ENCODE measurements at regions not wholly inside any gene's neighbourhood (a gene's known extent, or its start where the extent isn't known, plus 50 kb on each side); places are given as distances from the start of the nearest gene placed in this dataset.
"Not testable (repeated sequence)": the region's sequence is repeated elsewhere in the genome, so short reads cannot be mapped to it uniquely, and the experiment has no call there.

DNA sequence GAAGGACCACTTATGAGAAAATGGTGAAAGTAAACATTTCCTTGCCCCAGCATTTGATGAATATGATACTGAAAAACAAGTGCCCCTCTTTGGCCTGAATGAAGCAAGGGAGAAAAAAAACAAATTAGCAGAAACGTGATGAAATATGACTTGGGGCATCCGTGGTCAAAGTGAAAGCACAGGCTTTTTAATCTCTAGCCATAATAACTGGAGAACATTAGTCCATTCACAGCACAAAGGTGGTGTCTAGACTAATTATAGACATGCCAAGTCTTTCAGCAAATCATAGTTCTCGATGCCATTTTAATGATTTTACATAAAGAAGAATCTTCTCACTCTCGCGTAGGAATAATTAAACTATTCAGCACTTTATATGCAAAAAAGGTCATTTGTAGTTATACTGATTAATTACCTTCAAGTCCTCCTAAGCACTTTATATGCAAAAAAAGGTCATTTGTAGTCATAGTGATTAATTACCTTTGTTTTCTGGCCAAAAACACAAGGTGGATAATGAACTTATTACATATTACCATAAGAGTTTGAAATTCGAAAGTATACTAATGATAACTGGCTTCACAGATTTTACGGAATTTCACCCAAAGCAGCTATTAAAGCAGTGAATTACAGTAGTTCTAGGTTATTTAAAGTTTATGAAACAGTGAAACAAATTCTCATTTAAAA is 121.6 kb downstream of the ZNF22 start:
- not testable (repeated sequence) for DNase-seq

DNA sequence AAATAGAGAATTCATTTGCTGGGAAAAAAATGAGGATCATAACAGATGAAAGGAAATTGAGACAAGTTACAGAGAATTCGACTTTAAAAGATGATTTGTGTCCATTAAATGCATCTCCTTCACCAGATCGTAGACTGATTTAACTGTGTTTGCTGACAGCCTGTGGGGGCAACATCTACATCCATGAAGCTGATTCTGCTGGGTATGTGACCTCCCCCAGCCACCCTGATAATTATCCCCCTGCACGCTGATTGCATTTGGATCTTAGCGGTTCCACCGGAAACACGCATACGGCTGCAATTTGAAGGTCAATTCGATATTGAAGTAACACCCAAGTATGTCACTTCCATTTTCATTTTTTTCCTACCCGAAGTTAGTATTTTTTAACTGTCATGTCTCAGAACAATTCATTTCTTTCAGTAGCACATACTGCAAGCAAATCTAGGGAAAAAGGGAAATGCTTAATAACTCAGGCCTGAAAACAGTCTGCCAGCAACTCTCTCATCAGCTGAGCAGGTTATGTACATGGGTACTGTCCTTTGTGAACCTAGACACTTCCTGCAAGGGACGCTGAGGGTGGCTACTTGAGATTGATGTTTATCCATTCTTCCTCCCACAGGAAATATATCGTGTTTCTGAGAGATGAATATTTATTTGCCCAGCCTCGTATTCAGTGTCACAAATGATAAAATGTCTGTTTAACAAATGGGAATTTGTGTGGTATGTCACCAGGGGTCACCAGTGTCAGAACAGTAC is 134.9 kb downstream of the ZNF22 start:
- DNase-seq = no peak

DNA sequence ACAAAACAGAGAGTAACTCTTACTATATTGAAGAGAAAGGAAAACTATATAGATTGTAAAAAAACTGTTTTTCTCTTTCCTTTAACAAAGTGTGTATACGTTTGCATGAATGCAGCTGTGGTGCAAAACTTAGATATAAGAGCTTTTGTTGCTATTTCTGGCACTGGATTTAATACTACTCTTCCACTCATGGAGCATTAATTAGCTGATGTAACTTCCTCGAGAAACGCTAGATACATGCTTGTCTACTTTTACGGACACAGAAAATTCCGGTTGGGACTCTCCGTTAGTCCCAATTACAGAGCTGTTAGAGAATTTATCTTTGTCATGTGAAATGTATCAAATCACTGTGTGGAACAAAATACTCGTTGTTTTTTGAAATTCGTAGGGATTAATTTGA is 135.5 kb downstream of the ZNF22 start:
- no peak for DNase-seq

DNA sequence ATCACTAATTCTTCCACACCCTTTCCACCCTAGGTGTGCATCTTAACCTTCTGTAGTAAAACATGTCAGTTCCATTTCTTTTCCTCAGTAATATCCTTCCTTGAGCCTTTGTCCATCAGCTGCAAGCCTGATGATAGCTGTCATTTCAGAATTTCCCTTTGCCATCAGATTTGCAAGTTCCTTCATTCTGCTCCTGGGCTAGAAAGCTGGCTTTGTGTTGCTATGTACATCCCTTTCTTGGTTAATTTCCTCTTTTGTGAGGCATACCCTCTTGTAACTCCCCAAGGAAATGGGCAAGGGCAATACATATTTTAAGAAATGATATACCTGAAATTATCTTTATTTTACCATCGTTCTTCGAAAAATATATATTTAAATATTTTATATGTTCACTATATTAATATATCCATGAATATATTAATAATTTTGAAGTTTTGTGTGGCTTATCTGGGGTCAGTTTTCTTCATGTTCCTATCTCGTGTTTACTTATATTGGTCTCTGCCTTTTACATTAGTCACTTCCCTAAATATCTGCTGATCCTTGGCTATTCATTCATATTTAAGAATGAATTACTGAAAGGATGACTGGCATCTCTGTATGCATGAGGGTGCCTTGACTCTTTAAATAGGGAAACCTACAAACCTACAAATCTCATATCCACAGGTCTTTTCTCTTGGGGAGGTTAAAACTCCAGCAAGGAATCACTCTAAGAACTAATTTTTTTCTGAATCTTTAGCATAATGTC is 143.8 kb downstream of the ZNF22 start:
- no peak for DNase-seq

DNA sequence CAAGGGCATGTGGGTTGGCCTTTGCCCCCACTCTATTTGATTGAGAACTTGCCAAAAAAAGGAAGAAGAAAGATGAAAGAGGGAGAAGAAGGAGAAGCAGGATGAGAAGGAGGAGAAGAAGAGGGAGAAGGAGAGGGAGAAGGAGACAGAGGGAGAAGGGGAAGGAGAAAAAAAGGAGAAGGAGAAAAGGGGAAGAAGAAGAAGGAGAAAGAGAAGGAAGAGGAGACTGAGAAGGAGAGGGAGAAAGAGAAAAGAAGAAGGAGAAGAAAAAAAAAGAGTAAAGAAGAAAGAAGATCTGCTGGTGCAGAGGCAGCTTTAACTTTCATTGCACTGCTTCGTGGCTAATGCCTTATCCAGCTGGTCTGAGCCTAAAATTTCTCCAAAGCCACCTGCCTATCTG is 144.4 kb downstream of the ZNF22 start:
- DNase-seq = not testable (repeated sequence)

DNA sequence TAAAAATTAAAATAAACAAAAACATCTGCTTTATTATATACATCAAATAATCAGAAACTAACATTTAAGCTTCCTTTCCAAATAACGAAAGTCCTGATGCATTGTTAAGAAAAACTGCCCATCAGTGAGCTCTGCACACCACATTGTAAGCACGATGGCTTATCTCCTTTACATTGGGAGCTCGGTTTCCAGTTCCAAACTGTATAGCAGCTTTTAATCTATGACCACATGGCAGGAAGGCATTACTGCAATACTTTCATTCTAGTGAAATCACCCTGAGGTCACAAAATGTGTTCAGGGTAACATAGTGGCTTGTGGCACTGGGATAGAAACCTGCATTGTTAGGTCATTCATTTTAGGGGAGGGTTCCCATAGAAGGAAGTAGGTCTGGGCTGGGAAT is 146.3 kb downstream of the ZNF22 start:
- no peak for DNase-seq

DNA sequence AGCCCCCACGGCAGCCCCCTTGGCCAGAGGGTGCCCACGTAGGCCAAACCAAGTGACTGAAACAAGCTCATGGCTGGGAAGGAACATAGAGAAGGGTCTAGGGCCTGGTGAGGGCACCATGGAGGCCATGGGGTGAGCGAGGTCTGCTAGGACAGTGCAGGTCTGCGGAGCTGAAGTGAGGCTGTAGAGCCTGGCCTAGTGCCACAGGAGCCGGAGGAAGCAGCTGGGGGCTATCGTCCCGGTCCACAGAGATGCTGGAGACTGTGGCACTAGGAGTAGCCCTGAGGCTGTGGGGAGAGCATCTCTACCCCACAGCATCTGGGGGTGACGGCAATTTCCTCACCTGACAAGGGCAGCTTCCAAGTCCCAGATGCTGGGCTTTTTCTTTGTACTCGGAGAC is 150.3 kb downstream of the ZNF22 start:
- DNase-seq = no peak

DNA sequence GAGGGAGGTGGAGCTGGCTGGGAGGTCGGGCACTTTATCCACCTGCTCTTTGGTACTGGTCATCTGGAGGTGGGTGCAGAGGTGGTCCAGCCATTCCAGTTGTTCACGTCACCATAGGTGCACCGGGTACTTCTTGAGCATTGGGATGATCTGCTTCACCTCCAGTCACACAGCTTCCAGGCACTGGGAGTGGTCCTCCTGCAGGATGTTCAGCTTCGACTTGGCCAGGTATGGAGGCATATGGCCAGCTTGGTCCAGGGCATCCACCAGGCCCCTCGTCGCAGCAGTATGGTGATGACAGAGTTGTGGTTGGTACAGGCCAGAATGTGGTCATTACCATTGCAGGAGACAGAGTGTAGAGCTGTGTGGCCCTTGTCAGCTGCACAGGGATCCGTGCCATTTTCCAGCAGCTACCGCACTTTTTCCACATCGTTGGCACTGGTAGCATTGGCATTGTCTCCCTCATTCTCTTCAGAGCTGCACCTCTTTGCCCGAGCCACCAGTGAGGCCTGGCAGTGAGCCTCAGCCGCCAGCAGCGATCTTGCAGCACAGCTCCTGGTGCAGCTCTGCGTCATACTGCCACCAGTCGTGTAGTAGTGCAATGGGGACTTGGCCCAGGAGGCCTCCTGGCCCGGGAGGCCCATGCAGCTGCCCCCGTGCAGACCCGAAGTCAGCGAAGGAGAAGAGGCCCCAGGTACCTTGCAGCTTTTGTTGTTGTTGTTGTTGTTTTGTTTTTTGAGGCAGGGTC is 150.9 kb downstream of the ZNF22 start:
- no peak for DNase-seq

DNA sequence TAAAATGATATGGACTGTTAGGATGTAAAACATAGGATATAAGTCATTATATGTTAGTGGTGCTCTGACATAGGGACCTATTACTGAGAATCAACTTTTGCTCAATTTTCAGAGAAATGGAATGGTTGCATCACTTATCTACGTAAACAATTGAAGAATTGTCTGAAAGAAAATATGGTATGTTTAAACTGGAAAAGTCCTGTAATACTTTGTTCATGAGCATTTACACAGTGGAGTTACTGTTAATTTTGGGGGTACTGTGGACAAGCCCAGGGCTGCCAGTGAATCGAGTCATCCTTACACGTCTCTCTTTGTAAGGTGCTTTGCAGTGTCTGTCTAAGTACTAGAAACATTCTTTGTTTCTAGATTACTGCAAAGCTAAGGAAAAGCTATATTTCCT is 152.0 kb downstream of the ZNF22 start:
- no peak for DNase-seq

DNA sequence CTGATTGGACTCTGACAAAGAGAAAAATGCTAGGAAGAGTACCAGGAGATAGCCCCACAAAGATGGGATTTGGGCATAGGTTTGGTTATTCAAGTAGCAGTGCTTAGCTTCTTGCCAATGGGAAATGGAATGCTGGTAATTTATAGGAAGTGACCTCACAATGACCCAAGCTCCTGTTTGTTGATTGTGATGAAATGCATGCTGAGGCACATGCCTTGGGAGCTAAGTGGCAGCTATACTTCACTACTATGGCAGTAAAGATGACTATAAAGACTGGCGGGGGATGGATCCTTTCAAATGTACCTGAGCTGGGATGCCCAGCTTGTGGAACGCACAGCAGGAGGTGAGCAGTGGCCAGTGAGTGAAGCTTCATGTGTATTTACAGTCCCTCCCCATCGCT is 153.8 kb downstream of the ZNF22 start:
- DNase-seq = no peak

DNA sequence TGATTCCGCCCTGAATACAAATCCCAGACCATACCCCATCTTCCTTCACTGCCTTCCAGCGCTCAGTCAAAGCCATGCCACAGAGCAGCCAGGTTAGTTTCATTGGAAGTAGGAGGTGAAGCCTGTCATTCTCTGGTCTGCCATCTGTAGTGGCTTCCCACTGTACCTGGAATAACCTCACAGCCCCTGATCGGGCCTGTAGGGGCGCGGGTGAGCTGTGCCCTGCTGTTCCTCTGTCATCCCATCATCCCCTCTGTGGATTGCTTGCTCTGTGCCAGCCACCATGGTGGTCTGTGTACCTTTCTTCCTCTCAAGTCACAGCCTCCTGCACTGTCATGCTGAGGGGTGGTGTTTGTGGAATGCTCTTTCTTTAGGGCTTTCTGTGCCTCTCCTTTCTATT is 155.1 kb downstream of the ZNF22 start:
- DNase-seq = no peak

DNA sequence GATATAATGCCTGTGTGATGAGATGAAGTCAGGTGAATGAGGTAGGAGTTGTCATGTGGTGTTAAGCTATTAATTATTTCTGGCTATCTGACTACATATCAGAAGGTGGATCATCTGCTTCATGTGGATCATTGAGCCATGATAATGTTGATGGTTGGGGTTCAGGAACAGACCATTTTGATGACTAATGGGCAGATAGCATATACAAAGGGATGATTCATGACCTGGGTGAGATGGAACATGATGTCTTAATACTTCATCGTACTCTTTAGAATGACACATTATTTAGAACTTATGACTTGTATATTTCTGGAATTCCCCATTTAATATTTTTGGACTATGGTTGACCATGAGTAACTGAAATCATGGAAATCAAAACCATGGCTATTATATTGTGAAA is 155.1 kb downstream of the OR13A1 start:
- no peak for DNase-seq

DNA sequence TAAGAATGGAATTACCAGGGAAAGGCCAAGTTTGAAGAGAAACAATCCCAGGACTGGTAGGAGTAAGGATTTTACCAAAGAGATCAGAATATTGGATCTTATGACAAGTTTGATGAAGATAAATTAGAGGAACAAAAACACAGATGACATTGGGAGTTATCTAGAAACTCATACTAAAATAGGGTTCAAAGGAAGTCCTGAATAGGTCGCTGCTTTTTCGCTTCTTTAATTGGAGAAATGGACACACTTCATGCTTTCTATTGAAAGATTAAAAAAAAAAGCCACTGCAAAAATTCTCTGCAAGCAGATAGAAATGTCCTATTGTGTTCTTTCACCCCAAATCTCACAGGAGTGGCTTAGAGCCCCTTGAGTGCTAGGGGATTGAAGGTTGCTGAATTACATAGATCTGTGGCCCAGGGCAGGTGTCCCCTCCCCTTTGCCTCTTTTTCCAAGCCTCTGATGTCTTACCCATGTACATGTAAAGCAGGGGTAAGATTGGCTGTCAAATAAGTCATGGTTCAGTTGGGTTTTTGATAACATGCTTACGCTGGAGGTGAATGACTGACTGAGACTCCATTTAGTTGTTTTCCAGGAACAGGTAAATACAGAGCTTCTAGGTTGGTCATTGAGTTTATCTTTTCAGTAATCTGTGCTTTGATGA is 152.0 kb downstream of the OR13A1 start:
- DNase-seq = no peak

DNA sequence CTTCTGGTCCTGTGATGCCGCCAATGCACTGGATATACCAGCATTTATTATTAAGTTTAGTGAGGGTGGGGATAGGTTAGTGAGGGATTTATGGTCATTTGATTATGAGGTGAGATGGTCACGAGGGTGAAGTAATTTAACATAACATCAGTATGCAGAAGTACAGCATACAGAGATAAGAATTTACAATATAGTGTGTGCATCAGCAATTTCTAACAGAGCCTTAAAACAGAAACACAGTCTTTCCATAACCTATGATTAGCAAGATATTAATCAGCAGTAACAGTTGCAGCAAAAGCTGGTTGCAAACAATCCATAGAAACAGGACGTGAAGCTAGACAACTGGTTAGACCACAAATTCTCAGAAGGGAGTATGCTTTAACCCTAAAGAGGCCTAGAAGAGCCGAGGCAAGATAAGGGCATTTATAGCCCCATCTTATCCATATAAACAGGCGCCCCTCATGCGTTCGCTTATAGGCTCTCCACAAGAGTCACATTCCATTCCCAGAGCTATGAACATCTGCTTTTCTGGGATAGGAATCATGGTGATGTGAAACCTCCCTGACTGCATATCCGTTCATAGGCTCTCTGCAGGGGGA is 139.8 kb downstream of the OR13A1 start:
- DNase-seq = not testable (repeated sequence)

DNA sequence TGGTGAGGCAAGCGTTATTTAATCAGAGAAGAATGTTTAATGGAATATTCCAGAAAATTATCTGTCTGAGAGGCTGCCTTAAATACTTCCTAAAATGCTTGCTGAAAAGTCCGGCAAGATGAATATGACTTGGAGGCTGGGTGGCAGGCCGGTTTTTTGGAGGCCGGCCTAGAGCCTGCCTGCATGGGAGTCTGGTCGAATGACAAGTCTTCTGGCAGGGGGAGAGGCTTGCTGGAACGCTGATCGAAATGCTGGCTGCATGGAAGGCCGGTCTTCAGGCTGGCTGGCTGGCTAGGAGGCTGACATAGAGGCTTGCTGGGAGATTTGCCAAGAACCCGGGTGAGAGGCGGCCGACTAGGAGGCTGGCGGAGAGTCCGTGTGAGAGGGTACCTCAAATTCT is 135.7 kb downstream of the OR13A1 start:
- DNase-seq = no peak

DNA sequence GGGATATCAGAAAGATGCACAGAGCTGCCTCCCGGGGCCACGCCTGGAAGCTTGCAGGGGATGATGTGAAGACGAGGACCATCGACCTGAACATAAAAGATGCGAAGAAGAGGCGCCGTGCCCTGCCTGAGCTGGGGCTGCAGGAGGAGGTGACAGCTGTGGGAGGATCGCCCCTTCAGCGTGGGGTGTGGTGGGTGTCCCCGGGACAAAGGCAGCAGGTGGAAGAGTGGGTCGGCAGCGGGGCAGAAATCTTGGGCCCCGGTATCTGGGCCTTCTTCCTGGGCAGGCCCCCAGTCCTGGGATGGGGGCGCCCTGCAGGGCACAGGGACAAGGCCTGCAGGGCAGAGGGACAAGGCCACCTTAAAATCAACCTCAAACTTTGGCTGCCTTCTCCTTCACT is 134.9 kb downstream of the OR13A1 start:
- no peak for DNase-seq

DNA sequence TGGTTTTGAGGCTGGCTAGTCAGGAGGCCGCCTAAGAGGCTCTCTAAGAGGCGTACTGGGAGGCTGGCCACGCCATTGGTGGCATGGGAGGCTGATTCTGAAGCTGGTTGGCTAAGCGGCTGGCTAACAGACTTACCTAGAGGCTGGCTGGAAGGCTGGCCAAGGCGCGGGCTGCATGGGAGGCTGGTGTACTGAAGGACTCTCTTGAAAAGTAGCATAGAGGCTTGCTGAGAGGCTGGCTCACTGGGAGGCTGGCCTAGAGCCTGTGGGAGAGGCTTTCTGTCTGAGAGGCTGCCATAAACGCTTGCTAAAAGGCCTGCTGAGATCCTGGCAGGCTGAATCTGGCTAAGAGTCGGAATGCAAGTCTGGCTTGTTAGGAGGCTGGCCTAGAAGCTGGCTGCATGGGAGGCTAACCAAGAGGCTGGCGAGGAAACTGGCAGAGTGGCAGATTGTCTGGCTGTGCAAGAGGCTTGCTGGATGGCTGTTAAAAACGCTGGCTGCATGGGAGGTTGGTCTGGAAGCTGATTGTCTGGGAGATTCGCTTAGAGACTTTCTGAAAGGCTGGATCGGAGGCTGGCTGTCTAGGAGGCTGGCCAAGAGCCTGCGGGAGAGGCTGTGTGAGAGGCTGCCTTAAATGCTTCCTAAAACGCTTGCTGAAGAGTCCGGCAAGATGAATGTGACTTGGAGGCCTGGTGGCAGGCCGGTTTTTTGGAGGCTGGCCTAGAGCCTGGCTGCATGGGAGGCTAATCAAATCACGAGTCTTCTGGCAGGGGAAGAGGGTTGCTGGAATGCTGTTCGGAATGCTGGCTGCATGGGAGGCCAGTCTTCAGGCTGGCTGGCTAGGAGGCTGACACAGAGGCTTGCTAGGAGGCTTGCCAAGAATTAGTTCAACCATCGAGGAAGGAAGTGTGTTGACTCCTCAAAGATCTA is 134.2 kb downstream of the OR13A1 start:
- DNase-seq = no peak

DNA sequence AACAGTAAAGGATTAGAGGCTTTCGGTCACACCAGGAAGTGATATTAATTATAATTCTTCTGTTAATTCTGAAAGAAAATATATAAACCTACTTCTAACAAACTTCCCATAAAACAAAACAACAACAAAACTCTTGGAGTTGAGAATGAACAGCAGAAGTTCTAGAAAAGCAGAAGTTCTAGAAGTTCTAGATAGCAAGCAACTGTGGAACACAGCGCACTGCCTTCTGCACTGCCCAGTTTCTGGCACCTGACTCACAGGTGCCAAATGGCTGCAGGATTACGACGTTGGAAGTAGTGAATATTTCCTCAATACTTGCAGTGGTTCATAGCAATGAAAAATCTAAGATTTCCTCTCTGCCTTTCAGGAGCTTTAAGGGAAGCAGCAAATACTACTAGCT is 132.2 kb downstream of the OR13A1 start:
- no peak for DNase-seq

DNA sequence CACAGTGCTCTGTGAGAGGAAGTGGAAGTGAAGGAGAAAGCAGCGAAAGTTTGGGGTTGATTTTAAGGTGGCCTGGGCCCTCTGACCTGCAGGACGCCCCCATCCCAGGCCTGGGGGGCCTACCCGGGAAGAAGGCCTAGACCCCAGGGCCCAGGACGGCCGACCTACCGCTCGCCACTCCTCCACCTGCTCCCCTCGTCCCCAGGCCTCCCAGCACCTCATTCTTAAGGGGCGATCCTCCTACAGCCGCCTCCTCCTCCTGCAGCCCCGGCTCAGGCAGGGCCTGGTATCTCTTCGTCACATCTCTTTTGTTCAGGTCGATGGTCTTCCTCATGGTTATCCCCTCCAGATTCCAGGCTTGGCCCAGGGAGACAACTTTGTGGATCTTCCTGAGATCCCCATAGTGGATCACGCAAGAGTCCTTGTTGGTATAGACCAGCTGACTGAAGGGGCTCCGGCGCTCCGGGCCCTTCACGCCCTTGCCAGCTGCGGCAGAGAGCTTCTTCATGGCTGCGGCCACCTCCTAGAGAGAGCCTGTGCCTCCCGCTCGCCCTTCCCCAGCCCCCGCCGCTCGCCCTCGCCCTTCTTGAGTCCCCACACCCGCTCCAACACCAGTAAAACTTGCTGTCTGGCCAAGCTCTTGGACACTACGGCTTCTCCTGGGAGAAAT is 117.5 kb downstream of the OR13A1 start:
- DNase-seq = no peak

DNA sequence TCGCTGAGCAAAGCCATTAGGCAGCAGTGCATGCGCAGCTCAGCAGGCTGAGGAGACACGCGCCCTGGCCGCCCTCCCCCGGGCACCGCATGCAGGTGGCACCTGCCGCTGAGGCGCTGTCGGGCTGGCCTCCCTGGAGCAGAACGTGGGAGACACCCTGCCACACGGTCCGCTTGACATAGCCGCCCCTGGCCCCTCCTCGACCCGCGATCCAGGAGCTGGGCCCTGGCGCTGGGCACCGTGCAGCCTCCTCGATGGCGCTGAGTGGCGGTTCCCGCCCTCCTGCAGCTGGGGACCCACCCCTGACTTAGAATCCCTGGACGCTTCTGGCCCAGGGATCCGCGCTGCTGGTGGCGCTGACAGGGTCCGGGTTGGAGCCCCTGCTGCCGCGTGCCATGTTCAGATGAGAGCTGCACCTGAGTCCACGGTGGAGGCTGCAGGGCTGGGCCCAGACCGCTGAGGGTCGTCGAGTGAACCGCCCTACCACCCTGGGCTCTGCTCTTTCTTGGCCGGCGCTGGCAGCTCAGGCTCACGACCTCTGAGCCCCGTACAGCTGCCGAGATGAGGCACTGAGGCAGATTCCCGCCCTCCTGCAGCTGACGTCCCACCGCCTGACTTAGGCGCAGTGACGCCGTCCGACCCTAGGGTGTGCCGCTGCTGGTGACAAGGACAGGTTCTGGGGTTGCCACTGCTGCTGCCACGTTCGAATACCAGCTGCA is 116.8 kb downstream of the OR13A1 start:
- DNase-seq = no peak
